DLD1 (cell line): ENCODE measurements at regions not wholly inside any gene's neighbourhood (a gene's known extent, or its start where the extent isn't known, plus 50 kb on each side); places are given as distances from the start of the nearest gene placed in this dataset.
"Not testable (repeated sequence)": the region's sequence is repeated elsewhere in the genome, so short reads cannot be mapped to it uniquely, and the experiment has no call there.

Experiments
- in situ Hi-C: cut with HindIII; loops from 2 replicates; pipeline ENCODE4 v1.10.0; 2017; ENCODE audit warnings: low sequenced_read_pairs

DNA sequence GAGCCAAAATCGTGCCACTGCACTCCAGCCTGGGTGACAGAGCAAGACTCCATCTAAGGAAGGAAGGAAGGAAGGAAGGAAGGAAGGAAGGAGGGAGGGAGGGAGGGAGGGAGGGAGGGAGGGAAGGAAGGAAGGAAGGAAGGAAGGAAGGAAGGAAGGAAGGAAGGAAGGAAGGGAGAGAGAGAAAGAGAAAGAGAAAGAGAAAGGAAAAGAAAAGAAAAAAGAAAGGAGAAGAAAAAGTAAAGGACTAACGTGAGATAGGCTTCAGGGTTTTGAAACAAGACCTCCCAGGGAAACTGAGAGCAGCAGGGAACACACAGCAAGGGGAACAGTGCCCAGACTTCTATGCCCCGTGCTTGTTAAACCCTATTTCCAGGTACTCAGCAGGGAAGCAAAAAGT lies 278.7 kb downstream of the C16orf95 start:
- in situ Hi-C loops = not testable (repeated sequence)

DNA sequence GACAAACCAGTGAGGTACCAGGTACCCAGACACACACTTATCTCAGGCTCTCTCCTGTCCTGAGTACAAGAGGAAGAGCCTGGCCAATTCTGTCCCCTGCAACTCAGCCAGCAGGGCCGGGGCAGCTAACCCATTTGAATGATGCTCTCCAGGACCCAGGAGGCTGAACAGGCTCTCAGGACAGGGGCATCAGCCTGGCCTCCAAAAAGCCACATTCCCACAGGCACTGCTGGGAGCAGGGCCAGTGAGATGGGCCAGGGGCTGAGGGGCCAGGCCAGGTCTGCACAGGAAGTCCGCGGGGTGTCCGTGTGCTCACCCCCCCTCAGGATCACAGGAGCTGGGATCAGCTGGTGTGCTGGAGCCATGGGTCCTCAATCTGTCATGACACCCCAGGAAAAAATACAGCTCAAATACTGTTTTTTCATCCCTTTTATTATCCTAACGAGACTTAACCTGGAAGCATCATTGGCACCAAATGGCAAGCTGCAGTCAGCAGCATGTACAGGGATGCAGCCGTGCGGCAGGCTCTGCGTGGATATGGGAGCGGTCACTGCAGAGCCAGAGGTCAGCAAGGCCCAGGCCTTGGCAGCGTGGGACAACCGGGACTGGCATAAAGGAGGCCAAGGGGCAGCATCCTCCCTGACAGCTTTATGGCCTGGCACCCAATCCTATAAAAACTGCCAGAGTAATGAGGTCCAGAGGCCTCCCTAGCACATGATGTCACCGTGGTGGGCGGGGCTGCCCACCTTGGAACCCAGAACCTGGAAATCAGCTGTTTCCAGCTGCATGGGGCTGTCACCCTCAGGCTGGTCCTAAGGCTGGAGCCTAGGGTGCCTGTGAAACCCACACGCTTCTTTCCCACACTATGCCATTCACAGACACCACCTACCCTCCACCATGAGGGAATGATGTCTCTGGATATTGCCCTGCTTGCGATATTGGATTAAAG lies 276.7 kb downstream of the C16orf95 start:
- in situ Hi-C loops = no loop called here

DNA sequence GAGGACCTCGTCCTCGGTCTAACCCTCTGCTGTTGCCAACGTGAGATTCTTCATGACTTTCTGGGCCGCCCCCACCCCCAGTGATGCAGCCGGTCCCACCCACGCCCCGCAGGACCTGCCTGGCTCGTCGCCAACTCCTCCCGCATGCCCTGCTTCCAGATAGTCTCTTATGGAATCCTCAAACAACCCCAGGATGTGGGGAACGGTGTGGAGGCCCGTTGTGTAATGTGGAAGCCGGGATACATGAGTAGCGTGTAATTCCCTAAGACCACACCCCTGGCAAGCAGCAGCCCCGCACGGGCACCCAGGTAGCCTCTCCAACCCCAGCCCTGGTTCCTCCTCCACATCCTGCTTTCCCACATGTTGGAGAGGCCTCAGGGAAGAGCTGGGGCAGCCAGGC lies 275.9 kb downstream of the C16orf95 start:
- in situ Hi-C loops = no loop called here

DNA sequence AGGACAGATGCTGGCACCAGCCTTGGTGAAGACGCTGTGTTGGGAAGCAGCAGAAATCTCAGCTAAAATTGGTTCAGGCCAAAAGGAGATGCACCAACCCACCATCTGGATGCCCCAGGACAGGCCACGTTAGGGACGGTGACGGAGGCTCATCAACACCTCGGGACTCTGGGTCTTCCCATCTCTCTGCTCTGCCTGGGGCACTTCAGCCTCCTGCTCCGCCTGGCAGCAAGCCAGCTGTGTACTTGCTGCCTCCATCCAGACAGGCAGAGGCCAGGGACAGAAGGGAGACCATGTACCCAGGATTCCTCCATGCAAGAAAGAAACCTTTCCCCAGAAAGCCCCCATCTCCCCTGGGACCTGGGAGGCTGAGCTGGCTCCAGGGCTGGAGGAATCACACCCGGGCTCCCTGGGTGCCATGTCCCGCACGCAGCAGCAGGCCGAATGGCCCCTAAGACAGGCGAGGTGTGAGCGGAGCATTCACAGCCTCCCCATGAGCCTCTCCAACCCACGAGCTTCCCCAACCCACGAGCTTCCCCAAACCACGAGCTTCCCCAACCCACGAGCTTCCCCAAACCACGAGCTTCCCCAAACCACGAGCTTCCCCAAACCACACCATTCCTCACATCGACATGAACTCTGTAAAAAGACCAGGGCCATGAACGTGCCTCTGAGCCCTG lies 274.5 kb downstream of the C16orf95 start:
- in situ Hi-C loops = no loop called here

DNA sequence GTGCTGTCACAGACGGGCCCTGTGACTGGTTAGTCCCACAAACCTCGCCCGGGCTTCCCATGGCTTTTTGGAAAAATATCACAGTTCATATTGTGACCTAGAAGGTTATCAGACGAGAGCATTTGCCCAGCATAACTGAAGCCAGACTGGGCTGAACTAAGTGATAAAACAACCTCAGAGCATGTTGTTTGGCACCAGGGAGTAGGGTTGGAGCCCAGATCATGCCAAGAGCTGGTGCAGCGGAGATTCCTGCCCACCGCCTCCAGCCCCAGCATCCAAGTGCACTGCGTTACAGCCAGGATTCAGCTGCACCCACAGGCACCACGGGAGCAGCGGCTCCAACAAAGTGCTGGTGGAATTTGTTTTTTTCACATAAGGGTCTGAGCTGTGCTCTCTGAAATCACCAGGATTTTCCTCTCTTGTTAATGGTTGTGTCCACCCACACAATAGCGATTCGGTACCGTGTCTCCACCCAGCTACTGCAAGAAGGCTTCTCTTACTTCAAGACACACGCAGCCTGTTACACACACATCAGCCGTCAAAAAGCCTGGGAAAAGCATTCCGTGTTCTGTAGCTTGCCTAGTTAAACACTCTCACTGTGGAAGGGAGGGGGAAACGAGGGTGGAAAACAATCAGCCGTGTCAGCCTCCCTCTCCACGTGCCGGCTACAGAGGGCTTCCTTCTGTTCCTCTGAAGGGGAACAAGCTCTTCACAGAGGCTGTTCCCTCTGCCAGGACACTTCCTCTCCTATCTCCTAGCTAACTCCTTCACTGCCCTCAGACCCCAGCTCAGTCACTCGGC lies 273.8 kb downstream of the C16orf95 start:
- in situ Hi-C loops = no loop called here

DNA sequence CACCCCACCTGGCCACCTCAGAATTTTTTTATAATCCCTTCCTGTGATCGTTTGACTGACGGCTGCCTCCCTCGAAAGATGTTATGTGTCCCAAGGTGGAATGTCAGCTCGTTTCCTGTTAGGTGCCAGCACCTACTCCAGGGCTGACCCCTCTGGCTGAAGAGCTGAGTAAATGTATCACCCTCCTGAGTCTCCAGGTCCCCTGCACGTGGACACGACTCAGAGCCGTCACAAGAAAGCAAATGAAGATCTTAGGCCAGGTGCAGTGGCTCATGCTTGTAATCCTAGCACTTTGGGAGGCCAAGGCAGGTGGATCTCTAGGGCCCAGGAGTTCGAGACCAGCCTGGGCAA lies 273.2 kb downstream of the C16orf95 start:
- in situ Hi-C loops = no loop called here

DNA sequence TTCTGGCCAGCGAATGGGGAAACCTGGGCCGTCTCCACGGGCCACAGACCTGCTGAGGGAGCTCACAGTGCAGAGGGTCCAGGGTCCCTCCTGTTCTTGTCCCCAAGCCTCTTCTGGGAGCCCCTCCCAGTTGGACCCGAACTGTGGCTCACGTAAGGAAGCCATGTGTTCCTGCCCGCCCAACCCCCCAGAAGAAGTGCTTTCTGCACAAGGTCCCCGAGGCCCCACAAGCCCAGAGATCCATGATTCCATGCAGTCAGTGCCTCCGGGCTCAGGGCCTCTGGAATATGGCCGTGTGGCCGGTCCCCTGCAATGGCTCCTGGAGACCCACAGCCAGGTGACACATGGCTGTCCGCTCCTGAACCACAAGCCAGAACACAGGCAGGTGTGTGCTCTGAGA lies 272.4 kb downstream of the C16orf95 start:
- in situ Hi-C loops = no loop called here

DNA sequence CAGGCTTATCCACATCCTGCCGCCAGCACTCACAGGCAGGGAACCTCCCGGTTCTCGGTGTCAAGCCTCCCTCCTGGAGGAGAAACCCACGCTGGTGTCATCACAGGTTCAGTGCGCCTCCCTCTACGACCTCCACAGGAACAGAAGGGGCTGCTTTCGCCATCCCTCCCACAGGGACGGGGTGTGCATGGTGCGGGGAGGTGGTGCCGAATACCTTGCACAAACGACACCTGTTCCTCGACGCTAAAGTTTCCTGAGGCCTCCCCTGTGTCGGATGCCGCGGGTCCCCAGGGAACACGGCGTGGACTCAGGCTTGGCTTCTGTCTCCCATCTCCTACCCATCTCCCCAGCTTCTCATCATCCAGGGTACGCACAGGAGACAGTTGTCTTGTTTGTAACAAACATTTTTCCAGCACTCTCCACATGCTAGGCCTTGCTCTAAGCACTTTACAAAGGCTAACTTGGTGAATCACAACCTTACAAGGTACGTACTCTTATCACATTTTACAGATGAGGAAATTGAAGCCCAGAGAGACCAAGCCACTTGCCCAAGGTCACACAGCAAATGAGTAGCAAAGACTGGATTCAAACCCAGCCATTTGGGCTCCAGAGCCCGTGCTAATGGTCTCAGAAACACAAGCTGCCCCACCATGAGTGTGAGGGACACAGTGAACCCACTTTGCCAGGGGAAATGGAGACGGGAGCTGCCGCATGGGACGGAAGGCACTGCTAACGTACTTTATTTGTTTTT lies 271.6 kb downstream of the C16orf95 start:
- in situ Hi-C loops = no loop called here

DNA sequence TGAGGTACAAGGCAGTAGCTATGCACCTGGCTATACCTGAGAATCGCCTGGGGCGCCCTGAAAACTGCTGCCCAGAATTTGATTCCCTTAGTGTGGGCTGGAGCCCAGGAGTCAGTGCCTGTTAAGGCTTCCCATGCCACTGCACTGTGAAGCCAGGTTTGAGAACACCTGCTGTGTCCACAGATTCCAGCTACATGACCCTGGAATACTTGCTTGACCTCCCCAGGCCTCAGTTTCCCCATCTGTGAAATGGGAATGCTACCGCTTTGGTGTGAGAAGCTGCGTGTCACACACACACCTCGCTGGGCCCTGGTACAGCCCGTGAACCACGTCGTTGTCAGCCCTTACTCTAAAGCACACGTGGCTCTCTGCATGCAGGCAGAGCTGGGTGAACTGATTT lies 271.0 kb downstream of the C16orf95 start:
- in situ Hi-C loops = no loop called here

DNA sequence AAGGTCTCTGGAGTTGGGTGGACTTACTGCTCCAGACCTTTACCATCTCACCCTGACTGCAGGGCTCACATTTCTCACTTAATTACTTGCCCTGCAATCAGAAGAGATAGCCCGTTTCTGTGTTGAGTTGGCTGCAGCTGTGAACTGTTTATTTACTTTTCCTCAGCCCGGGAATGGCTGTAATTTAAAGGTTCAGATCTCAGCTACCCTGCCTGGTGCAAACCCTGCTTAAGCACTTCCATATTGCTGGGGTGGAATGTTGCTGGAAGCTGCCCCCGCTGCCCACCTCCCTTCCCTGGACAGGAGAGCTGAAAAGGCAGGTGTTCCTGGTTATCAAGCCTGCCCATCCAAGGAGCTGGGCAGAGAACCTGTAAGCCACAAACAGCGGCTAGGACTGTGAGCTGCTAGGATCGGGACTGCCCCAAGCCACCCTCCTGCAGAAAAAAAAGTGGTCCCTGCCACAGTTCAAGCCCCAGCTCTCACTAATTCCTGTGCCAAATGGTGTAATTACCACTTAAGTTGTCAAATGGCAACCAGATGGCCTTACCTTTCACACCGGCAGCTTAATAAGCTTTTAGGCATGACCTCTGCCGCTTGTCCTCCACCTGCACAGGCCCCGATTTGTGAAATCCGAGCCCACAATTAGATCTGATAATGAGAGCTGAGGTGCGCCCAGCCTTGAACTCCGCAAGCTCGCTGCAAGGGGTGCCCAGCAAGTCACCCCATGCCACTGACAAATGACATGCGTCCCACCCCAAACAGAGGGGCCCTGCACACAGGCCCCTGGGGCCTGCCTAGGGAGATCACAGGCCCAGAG lies 269.8 kb downstream of the C16orf95 start:
- in situ Hi-C loops = no loop called here

DNA sequence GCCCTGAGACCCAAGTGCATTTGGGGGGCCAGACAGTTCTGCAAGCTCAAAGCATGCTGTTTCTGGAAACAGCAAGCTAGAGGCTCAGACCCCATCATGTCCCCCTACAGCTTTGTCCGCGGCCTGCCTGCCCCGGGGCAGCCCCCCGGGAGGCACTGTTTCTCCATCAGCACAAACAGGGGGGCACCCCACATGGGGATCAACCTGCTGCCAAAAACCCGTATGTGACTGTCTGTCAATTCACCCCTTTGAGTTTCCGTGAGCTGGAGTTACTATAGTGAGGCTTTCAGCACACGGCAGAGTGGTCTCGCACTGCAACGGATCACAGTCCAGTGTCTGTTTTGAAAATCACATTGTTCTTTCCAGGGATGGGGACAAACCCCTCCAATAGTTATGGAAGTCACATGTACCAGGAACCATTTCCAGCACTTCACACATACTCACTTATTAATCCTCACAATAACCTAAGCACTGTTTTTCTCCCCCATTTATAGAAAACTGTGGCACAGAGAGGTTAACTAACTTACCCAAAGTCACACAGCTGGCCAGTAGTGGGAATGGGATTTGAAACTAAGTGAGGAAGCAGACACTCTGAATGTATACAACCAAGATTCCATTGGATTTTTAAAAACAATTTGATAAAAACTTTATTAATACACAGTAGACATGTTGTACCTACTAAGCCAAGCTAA lies 269.0 kb downstream of the C16orf95 start:
- in situ Hi-C loops = no loop called here

DNA sequence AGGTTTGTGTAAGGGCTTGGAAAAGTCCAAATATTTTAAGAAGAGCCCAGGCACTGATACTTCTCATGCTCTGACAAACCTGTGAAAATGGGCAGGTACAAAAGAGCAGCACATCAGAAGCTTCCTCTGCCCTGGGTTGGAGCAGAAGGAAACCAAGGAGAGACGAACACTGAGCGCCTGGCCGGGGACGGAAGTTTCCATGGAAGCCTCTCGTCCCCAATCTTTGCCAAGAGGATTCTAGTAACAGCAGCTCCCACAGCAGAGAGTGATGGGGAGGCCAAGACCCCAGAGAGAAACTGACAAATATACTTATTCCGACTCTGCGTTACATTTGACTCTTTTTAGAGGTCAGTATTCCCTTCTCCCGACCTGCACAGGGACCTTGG lies 268.5 kb downstream of the C16orf95 start:
- in situ Hi-C loops = no loop called here

DNA sequence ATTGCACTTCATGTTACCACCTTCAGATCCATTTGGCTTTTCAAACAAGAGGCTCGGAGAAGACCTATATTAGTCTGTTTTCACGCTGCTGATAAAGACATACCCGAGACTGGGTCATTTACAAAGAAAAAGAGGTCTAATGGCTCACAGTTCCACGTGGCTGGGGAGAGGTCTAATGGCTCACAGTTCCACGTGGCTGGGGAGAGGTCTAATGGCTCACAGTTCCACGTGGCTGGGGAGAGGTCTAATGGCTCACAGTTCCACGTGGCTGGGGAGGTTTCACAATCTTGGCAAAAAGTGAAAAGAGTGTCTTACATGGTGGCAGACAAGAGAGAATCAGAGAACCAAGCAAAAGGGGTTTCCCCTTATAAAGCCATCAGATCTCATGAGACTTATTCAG lies 268.0 kb downstream of the C16orf95 start:
- in situ Hi-C loops = not testable (repeated sequence)

DNA sequence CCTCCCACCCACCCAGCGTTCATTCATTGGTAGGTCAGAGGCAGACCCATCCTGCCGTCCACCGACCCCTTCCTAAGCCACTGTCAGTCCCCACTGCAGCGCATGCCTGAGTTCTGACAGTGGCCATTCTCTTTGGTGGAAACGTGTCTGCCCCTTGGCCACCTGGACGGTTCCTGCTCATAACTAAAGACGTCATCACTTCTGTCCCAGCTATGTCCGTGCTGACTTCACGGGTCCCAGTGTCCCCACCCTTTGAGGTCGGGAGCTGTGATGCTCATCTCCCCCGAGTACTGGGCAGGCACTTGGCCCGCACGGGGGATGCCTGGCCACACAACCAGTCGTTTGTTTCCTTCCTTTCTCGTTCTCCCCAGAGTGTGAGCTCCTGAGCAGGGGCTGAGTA lies 267.1 kb downstream of the C16orf95 start:
- in situ Hi-C loops = no loop called here

DNA sequence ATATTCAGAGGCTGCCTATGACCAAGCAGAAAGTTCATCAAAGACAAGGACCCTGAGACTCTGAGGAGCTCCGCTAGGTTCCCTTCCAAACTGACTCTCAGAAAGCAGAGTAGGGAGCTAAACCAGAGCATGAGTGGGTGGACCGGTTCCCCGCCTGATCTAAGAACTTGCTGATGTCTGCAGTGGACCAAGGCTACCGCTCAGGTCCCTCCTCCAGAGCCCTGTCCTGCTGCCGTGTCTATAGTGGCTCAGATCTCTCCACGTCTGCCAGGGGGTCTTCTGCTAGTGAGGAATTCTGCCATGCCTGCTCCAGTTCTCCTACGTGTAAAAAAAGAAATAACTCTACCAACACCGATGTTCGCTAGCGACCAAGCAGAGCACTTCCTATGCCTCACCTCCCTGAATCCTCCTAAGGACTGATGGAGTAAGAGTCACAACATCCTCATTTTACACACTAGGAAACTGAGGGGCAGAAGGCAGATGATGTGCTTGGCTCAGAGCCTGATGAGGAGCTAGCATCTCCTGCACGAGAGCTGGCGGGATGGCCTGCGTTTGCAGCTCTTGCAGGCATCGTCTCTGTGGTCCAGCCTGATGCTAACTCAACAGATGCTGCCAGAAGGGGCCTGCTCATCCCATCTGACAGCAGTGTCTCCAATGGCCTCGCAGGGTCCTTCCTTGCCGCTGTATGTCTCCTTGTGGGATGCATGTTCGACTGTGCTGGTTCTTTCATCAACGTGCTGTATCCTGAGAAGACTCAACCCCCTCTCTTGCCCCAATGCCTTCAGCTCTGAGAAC lies 265.5 kb downstream of the C16orf95 start:
- in situ Hi-C loops = no loop called here

DNA sequence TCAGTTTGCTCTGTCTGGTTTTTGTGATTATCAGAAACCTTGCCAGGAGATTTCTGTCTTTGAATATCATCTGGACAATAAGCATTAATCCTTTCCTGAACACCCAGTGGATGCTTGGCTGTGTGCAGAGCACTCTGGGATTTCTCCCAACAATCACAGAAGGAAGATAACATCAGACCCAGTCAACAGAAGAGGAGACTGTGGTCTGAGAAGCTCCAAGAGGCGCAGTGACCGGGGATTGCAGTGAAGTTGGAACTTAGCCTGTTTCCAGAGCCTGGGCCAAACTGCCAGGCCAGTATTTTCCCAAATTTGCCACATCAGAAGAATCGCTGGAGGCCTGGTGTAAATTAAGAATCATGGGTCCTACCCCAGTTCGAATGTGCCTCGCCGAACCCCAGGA lies 264.7 kb downstream of the C16orf95 start:
- in situ Hi-C loops = no loop called here

DNA sequence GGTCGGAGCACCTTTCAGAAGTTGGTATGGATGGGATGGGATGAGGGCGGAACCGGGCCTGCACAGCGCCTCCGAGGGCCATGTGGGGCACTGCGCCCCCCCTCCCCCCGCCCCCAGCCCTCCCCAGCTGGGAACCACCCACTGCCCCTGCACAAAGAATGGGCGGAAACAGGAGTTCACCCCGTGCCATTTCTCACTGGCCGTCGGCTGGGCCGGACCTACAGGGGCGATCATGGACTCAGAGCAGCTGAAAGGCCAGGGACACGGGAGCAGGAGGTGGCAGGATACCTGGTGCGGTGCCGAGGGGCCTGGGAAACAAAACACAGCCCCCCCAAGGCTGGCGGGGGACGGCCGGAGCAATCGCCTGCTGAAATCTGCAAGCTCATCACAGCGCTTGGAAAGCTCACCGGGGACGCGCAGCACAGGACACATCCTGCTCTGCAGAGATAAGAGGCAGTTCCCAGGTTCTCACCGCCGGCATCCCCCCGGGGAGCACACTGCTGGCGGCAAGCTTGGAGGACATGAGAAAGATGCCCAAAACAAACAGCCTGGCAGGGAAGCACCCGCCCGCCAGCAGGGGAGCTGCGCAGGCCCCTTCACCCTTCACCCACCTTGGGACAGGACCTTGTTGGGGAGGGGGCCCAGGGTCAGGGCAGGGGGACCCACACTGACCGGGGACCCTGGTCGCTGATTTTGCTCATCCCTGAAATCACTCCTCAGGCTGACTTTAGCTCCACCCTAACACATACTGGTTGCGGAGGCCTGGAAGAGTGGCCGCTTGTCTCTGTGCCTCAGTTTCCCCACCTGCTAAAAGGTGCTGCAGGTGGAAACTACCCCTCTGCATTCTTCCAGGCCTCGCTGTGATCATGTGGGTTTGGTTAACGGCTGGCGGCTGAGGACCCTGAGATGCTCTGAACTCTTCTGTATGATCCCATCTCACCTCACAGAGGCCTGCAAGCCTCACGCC lies 263.9 kb downstream of the C16orf95 start:
- in situ Hi-C loops = no loop called here
